Esophagus squamous epithelium (tissue), 4 donors: ENCODE measurements at regions not wholly inside any gene's neighbourhood (a gene's known extent, or its start where the extent isn't known, plus 50 kb on each side); places are given as distances from the start of the nearest gene placed in this dataset.
"Not testable (repeated sequence)": the region's sequence is repeated elsewhere in the genome, so short reads cannot be mapped to it uniquely, and the experiment has no call there.

ENCODE experiments used
- POLR2A ChIP-seq, 4 donors: fragments of 450-650 bp; IDR thresholded peaks; one replicate each; pipeline ENCODE4 v1.6.1; 2017; ENCODE audit warnings: antibody characterized with exemption in 4 of 4, mild to moderate bottlenecking in 4 of 4, moderate library complexity in 3 of 4
- TF ChIP-seq, protein P1 (sequence below), 6 experiments: fragments of 450-650 bp in 4 of 6; fragments of 200-600 bp in 2 of 6; sonication (generic) in 2 of 6; IDR thresholded peaks; one replicate each; pipeline ENCODE4 v1.5.1; 2016 to 2019; ENCODE audit warnings: antibody characterized with exemption in 6 of 6, mild to moderate bottlenecking in 4 of 6, moderate library complexity in 4 of 6

DNA sequence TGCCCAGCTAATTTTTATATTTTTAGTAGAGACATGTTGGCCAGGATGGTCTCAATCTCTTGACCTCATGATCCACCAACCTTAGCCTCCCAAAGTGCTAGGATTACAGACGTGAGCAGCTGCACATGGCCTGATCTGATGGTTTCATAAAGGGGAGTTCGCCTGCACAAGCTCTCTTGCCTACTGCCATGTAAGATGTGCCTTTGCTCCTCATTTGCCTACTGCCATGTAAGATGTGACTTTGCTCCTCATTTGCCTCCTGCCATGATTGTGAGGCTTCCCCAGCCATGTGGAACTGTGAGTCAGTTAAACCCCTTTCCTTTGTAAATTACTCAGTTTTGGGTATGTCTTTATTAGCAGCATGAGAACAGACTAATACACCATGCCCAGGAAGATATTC is 119.6 kb downstream of the TMEM17 start:
- not testable (repeated sequence) for TF ChIP-seq POLR2A (IDR thresholded peaks at IDR 0.05)
- TF ChIP-seq, protein P1, sequence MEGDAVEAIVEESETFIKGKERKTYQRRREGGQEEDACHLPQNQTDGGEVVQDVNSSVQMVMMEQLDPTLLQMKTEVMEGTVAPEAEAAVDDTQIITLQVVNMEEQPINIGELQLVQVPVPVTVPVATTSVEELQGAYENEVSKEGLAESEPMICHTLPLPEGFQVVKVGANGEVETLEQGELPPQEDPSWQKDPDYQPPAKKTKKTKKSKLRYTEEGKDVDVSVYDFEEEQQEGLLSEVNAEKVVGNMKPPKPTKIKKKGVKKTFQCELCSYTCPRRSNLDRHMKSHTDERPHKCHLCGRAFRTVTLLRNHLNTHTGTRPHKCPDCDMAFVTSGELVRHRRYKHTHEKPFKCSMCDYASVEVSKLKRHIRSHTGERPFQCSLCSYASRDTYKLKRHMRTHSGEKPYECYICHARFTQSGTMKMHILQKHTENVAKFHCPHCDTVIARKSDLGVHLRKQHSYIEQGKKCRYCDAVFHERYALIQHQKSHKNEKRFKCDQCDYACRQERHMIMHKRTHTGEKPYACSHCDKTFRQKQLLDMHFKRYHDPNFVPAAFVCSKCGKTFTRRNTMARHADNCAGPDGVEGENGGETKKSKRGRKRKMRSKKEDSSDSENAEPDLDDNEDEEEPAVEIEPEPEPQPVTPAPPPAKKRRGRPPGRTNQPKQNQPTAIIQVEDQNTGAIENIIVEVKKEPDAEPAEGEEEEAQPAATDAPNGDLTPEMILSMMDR (IDR thresholded peaks at IDR 0.05) = not testable (repeated sequence)
